NOMO-1 treated with DMSO at 0.1 percent for 48 hours (cell line): ENCODE measurements at regions not wholly inside any gene's neighbourhood (a gene's known extent, or its start where the extent isn't known, plus 50 kb on each side); places are given as distances from the start of the nearest gene placed in this dataset.
"Not testable (repeated sequence)": the region's sequence is repeated elsewhere in the genome, so short reads cannot be mapped to it uniquely, and the experiment has no call there.

ENCODE experiments used
- DNase-seq: peaks from one replicate; lab custom pipeline; 2025; ENCODE audit not compliant: unreplicated experiment; lab: John Stamatoyannopoulos, UW

- no peak for DNase-seq
Observed at GRCh38 chr9:2390028-2390427, 231.6 kb upstream of the VLDLR start.

GRCh38 chr9:2391509-2392132, 230.0 kb upstream of the VLDLR start:
- not testable (repeated sequence) for DNase-seq

GRCh38 chr9:2394087-2394741, 227.4 kb upstream of the VLDLR start:
- not testable (repeated sequence) for DNase-seq

GRCh38 chr9:2395814-2396612, 225.6 kb upstream of the VLDLR start:
- no peak for DNase-seq

GRCh38 chr9:2396622-2397285, 224.8 kb upstream of the VLDLR start:
- no peak for DNase-seq

GRCh38 chr9:2397875-2398274, 223.7 kb upstream of the VLDLR start:
- DNase-seq = not testable (repeated sequence)

GRCh38 chr9:2401746-2402145, 219.8 kb upstream of the VLDLR start:
- not testable (repeated sequence) for DNase-seq

- no peak for DNase-seq
Observed at GRCh38 chr9:2403701-2404100, 217.9 kb upstream of the VLDLR start.

- no peak for DNase-seq
Observed at GRCh38 chr9:2406252-2406651, 215.3 kb upstream of the VLDLR start.

- DNase-seq = no peak
Observed at GRCh38 chr9:2407450-2407849, 214.1 kb upstream of the VLDLR start.

GRCh38 chr9:2411459-2412215, 209.9 kb upstream of the VLDLR start:
- DNase-seq = no peak

- DNase-seq = no peak
Observed at GRCh38 chr9:2413160-2413805, 208.3 kb upstream of the VLDLR start.

GRCh38 chr9:2414465-2414864, 207.1 kb upstream of the VLDLR start:
- DNase-seq = no peak

GRCh38 chr9:2415326-2415725, 206.3 kb upstream of the VLDLR start:
- no peak for DNase-seq

GRCh38 chr9:2417730-2418129, 203.9 kb upstream of the VLDLR start:
- no peak for DNase-seq

GRCh38 chr9:2418619-2419018, 203.0 kb upstream of the VLDLR start:
- DNase-seq = no peak

- DNase-seq = no peak
Observed at GRCh38 chr9:2419347-2419746, 202.2 kb upstream of the VLDLR start.

GRCh38 chr9:2420543-2420942, 201.0 kb upstream of the VLDLR start:
- DNase-seq = no peak

- no peak for DNase-seq
Observed at GRCh38 chr9:2424619-2425033, 197.0 kb upstream of the VLDLR start.

- no peak for DNase-seq
Observed at GRCh38 chr9:2425676-2426075, 195.9 kb upstream of the VLDLR start.
